ENCODE measurements at regions not wholly inside any gene's neighbourhood (a gene's known extent, or its start where the extent isn't known, plus 50 kb on each side); places are given as distances from the start of the nearest gene placed in this dataset.

- CTCF ChIA-PET, result interaction anchor here (0.6 kb wide), 1 partner anchor 75 kb away, joined by 3 read pairs; no protein-coding TSS in a partner anchor
These were observed 72.0 kb upstream of the PSMA6 start for GRCh38 chr14:35220027-35220676.

GRCh38 chr14:35220920-35221319 is 71.3 kb upstream of the PSMA6 start:
- ChIA-PET POLR2A (no interaction called here), CTCF (interaction anchor here (0.5 to 0.7 kb wide), 3 partner anchors 12 to 218 kb away, joined by 3 read pairs; no protein-coding TSS in a partner anchor)

More at GRCh38 chr14:35220027-35220676, 72.0 kb upstream of the PSMA6 start:
- POLR2A ChIA-PET, result no interaction called here

- POLR2A ChIA-PET, result no interaction called here
- CTCF ChIA-PET, result interaction anchor here (0.7 kb wide), 1 partner anchor 12 kb away, joined by 3 read pairs; no protein-coding TSS in a partner anchor
These were observed 70.7 kb upstream of the PSMA6 start for GRCh38 chr14:35221462-35221861.

- ChIA-PET POLR2A (no interaction called here), CTCF (no interaction called here)
These were observed 69.9 kb upstream of the PSMA6 start for GRCh38 chr14:35222324-35222723.

- CTCF ChIA-PET, result no interaction called here
- POLR2A ChIA-PET, result no interaction called here
These were observed 69.2 kb upstream of the PSMA6 start for GRCh38 chr14:35222872-35223466.

GRCh38 chr14:35223927-35224326 is 68.3 kb upstream of the PSMA6 start:
- ChIA-PET POLR2A (no interaction called here), CTCF (no interaction called here)

GRCh38 chr14:35224615-35225014 is 67.6 kb upstream of the PSMA6 start:
- CTCF ChIA-PET, result no interaction called here
- POLR2A ChIA-PET, result no interaction called here

GRCh38 chr14:35229084-35229791 is 62.9 kb upstream of the PSMA6 start:
- ChIA-PET CTCF (interaction anchor here (0.7 to 3.0 kb wide), 13 partner anchors 40 to 193 kb away, joined by 3 to 12 read pairs (median 5); no protein-coding TSS in a partner anchor), POLR2A (interaction anchor here (1.3 kb wide), 1 partner anchor 176 kb away, joined by 4 read pairs; no protein-coding TSS in a partner anchor)

- ChIA-PET POLR2A (interaction anchor here (1.3 kb wide), 1 partner anchor 175 kb away, joined by 4 read pairs; no protein-coding TSS in a partner anchor), CTCF (interaction anchor here (0.7 to 3.0 kb wide), 13 partner anchors 40 to 193 kb away, joined by 3 to 12 read pairs (median 5); no protein-coding TSS in a partner anchor)
These were observed 62.4 kb upstream of the PSMA6 start for GRCh38 chr14:35229792-35230089.

- ChIA-PET POLR2A (no interaction called here), CTCF (interaction anchor here (0.7 to 3.0 kb wide), 3 partner anchors 16 to 171 kb away, joined by 3 to 12 read pairs (median 3); no protein-coding TSS in a partner anchor)
These were observed 60.9 kb upstream of the PSMA6 start for GRCh38 chr14:35231207-35231760.

- POLR2A ChIA-PET, result interaction anchor here (1.1 kb wide), 1 partner anchor 170 kb away, joined by 3 read pairs; the partner anchor contains the start of gene NFKBIA
- CTCF ChIA-PET, result interaction anchor here (1.0 to 1.1 kb wide), 2 partner anchors 28 to 50 kb away, joined by 3 read pairs; no protein-coding TSS in a partner anchor
These were observed 58.0 kb upstream of the PSMA6 start for GRCh38 chr14:35234012-35234805.

GRCh38 chr14:35235840-35236239 is 56.3 kb upstream of the PSMA6 start:
- CTCF ChIA-PET, result interaction anchor here (0.8 kb wide), 1 partner anchor 11 kb away, joined by 3 read pairs; no protein-coding TSS in a partner anchor
- POLR2A ChIA-PET, result interaction anchor here (0.6 to 0.7 kb wide), 2 partner anchors 161 to 618 kb away, joined by 3 to 5 read pairs; no protein-coding TSS in a partner anchor

GRCh38 chr14:35236806-35237205 is 55.4 kb upstream of the PSMA6 start:
- POLR2A ChIA-PET, result no interaction called here
- CTCF ChIA-PET, result no interaction called here

GRCh38 chr14:35240231-35240630 is 52.0 kb upstream of the PSMA6 start:
- CTCF ChIA-PET, result no interaction called here
- POLR2A ChIA-PET, result interaction anchor here (0.6 to 1.1 kb wide), 2 partner anchors 164 to 171 kb away, joined by 4 to 5 read pairs; no protein-coding TSS in a partner anchor
